Lower leg skin (tissue), 4 donors: ENCODE measurements at regions not wholly inside any gene's neighbourhood (a gene's known extent, or its start where the extent isn't known, plus 50 kb on each side); places are given as distances from the start of the nearest gene placed in this dataset.

ENCODE experiments used
- DNase-seq, 2 donors: peaks; one replicate each; pipeline ENCODE4 v3.0.0-alpha.2; 2019; ENCODE audit warnings: low spot score in 2 of 2
- H3K4me3 ChIP-seq: fragments of 200-600 bp; sonication (generic); 2 replicates; pipeline ENCODE4 v1.5.1; 2017; ENCODE audit warnings: mild to moderate bottlenecking, low read depth; ENCODE audit not compliant: poor library complexity, severe bottlenecking
- CTCF ChIP-seq, 3 donors: fragments of 450-650 bp; IDR thresholded peaks; one replicate each; pipeline ENCODE4 v1.5.1; 2016; ENCODE audit warnings: antibody characterized with exemption in 3 of 3, mild to moderate bottlenecking in 3 of 3, moderate library complexity in 2 of 3
- POLR2A ChIP-seq, 2 donors: fragments of 450-650 bp; IDR thresholded peaks; one replicate each; pipeline ENCODE4 v1.6.1; 2016 to 2017; ENCODE audit warnings: antibody characterized with exemption in 2 of 2, mild to moderate bottlenecking in 1 of 2, moderate library complexity in 1 of 2
- WGBS, 2 donors: methylation state at CpG; one replicate each; pipeline ENCODE4 v1.1.5; 2018; 5-methylcytosine and 5-hydroxymethylcytosine counted together
- intact Hi-C: fragments of 100-400 bp; cut with DNase I; formaldehyde crosslinking; loops from one replicate; pipeline ENCODE4 v1.15.0; 2023; ENCODE audit warnings: low total_unique reads

- no peak overlapping the region for H3K4me3 ChIP-seq
- no peak for TF ChIP-seq CTCF (IDR thresholded peaks at IDR 0.05)
- no peak for TF ChIP-seq POLR2A (IDR thresholded peaks at IDR 0.05)
- intact Hi-C loops = no loop called here
- no peak for DNase-seq
- 38 to 62% methylated on average over 7 of the region's 7 CpGs for WGBS, 2 donors
Measured at GRCh38 chr3:159761848-159762635, 226.6 kb upstream of the IL12A start.

- H3K4me3 ChIP-seq = peak overlapping the region; percentile 36
- peak; percentile 35 to 94 for DNase-seq
- TF ChIP-seq CTCF (IDR thresholded peaks at IDR 0.05) (no peak), POLR2A (IDR thresholded peaks at IDR 0.05) (no peak)
- intact Hi-C loops = no loop called here
- 2% methylated on average over 33 to 40 of the region's 40 CpGs for WGBS, 2 donors
Measured at GRCh38 chr3:159763011-159763601, 225.5 kb upstream of the IL12A start.

- 0% methylated on average over 27 to 33 of the region's 80 CpGs for WGBS, 2 donors
- H3K4me3 ChIP-seq = peak overlapping the region; percentile 45
- TF ChIP-seq CTCF (IDR thresholded peaks at IDR 0.05) (no peak), POLR2A (IDR thresholded peaks at IDR 0.05) (no peak)
- peak; percentile 48 to 90 for DNase-seq
- intact Hi-C loops = no loop called here
Measured at GRCh38 chr3:159763602-159764489, 224.8 kb upstream of the IL12A start.

- H3K4me3 ChIP-seq = peak overlapping the region; percentile 45
- DNase-seq = peak in 1 of 2 donors; percentile 88
- no peak for TF ChIP-seq CTCF (IDR thresholded peaks at IDR 0.05)
- TF ChIP-seq POLR2A (IDR thresholded peaks at IDR 0.05) = no peak
- intact Hi-C loops = no loop called here
- WGBS, 2 donors = 0% methylated on average over 21 to 26 of the region's 51 CpGs
Measured at GRCh38 chr3:159764490-159765029, 224.1 kb upstream of the IL12A start.

GRCh38 chr3:159765030-159765859, 223.4 kb upstream of the IL12A start:
- peak overlapping the region; percentile 45 for H3K4me3 ChIP-seq
- peak; percentile 76 to 95 for DNase-seq
- WGBS, 2 donors = 0 to 1% methylated on average over 26 to 45 of the region's 47 CpGs
- intact Hi-C loops = no loop called here
- TF ChIP-seq CTCF (IDR thresholded peaks at IDR 0.05) (no peak), POLR2A (IDR thresholded peaks at IDR 0.05) (no peak)
